SW 1271 (cell line): ENCODE measurements at regions not wholly inside any gene's neighbourhood (a gene's known extent, or its start where the extent isn't known, plus 50 kb on each side); places are given as distances from the start of the nearest gene placed in this dataset.
"Not testable (repeated sequence)": the region's sequence is repeated elsewhere in the genome, so short reads cannot be mapped to it uniquely, and the experiment has no call there.

Experiments
- DNase-seq, 2 experiments: peaks; one replicate each; lab custom pipeline; 2025; lab: John Stamatoyannopoulos, UW

DNA sequence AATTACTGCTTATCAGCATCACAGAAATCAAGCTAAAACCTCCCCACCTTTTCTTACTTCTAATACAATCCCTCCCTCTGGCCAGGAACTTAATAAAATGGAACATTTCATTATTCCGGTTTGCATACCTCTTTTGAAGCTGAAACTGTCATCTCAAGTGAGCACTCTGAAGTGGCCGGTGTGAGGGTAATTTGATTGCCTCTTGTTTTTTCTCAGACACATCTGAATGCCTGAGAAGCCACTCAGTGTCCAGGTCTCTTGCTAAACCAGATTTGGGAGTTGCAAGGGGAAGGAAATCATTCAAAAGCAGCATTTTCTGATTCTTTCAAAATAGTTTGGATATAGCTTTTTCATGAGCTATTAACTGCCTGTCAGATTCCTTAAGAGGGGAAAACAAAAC is 190.3 kb downstream of the C1D start:
- DNase-seq, result no peak

DNA sequence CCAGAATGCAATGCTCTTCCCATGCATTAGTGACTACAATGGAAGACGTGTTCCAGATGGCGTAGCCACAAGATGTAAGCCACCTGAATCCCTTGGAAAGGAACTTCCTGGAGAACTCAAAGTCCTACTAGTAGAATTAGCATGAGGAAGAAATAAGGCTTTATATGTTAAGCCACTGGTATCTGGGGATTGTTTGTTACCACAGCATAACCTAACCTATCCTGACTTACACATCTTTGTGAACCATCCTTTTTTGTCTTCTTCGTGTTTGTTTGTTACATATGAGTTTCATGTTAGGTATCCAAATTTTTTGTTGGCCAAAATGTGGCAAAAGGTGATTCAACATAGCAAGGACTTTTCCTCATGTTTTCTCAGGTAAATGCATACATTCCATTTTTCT is 188.9 kb downstream of the C1D start:
- no peak for DNase-seq

DNA sequence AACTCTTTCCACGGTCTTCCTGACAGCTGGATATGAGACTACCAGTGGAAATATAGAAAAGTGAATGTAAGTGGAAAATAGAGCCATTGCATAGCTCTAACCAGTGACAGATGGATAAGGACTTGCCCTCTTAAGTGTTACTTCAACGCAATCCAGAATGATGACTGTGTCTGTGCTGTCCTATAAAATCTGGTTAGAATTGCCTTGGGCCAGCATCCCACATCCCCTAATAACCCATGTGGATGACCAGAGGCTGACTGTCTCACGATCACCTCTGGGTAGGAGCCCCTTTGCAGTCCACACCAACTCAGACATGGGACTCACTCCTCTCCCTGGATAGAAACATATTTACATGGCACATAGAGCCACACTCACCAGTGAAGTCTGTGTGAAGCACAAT is 186.6 kb downstream of the C1D start:
- no peak for DNase-seq

DNA sequence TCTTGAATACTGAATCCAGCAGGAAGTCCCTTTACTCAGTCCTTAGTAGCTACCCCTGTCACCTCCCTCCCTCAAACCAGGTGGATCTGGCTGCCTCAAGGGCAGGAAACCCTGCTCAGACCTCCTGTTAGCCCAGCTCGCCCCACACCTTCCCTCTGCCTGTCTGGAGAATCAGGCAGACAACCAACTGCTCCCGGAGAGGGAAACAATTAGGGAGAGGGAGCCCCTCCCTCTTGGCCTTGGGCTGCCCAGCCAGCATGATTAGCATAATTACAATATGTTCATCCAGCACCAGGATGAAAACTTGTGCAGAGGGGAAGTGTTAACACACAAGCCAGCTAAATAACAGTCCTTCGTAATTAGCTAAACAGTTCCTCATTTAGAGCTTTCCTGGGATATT is 185.5 kb downstream of the C1D start:
- no peak for DNase-seq

DNA sequence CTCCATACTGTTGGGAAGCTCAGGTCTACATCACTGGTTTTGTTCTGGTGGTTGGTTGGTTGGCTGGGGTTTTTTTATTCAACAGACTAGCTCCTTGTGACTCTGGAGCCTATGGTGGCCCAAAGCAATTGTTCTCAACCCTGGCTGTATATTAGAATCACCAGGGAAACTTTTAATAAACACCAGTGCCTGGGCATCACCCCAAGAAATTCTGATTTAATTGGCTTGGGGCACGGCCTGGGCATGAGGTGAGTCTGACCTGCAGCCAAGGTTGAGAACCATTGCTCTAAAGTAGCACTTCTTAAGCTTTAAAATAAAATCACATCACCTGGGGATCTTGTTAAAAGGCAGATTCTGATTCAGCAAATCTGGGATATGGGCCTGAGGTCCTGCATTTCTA is 184.1 kb downstream of the C1D start:
- DNase-seq, result no peak

DNA sequence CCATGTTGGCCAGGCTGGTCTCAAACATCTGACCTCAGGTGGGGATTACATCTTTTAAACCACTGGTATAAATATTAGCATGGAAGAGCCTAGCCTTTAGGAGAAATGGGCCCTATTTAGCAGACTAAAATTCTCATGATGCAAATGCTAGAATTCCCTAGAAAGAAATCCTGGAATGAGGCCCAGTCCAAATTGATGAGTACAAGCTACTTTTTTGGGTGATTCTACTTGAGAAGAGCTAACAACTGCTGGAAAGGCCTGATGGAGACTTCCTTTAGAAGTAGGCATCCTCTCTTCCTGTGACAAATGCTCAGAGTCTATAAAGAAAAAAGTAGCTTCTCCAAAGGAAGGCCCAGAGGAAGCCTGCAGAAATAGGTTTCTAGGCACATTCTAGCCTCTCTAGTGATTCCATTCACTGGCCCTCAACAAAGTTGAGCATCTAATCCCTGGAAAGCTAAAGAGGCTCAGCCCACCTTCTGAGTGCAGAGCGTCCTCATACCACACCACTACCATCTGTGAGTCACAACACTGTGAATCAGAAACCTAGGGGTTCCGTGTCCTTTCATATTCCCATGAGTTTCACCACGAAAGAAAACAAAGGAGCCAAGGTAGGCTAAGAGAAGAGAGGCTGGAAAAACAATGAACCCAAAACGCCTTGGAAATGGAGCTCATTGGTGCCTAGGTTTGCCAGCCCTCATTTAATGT is 183.1 kb downstream of the C1D start:
- DNase-seq, result no peak

DNA sequence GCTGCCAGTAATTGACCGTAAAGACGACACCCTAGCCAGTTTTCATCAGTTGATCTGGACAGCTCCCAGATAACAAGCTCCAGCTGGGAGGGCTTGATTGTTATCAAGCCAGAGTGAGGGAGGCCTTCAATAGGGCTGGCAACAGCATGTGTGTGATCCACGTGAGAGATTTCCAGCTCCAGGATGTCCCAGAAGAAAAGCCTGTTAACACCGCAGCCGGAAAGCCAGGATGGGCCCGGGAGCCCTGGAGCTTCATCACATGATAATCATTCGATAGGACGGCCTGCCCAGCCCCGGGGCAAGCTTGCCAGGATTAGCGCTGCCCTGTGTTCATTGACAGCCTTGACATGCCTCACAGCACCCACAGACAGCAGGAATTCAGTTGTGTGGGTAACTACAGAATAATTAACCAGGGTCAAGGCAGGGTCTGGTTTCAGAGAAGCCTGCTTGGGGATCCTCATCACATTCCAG is 182.5 kb downstream of the C1D start:
- no peak for DNase-seq

DNA sequence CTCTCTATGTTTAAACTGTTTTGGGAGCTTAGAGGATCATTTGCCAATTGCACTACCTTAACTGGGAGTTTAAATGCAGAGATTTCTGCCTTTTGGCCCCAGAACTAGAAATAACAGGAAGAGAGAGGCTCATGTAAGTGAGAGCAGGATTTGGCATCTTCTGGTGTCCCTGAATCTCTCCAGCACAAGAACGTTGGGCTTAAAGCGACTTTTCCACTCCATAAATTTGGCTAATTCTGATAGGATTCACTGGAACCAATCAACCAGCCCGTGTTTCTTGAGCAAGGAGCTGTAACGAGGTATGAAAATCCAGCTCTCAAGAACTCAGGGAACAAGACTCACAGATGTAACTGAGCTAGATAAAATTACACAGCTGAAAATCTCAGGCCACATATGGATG is 181.0 kb downstream of the C1D start:
- no peak for DNase-seq

DNA sequence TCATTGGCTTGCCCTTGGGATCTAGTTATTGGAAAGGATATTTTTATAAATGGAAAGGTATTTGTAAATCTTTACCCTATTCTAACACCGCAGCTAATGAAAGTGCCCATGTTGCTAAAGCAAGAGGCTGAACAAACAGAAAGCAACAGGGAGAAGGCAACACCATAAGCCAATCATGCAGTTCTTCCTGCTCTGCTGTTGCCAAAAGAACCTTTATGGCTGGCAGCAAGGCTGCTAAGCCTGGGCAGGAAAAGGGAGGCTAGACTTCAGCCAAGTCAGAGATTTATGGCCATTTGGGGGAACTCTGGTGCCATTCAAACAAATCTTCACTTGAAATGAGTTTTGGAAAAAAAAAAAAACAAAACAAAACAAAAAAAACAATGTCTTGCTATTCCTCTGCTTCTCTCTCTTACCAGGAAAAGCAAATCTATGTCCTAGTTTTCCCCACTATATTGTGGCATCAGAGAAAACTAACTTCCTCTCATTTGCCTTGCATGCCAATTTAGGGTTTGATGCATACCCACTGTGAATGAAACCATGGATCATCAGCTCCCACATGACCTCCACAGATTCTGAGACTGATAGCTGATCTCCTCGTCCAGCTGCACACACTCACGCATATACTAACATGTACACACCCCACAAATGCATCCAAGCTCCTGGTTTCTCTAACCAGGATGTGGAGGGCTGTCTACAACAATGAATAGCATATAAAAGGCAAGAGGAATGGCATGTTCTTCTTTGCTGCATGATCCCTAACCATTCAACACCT is 179.3 kb downstream of the C1D start:
- no peak for DNase-seq

DNA sequence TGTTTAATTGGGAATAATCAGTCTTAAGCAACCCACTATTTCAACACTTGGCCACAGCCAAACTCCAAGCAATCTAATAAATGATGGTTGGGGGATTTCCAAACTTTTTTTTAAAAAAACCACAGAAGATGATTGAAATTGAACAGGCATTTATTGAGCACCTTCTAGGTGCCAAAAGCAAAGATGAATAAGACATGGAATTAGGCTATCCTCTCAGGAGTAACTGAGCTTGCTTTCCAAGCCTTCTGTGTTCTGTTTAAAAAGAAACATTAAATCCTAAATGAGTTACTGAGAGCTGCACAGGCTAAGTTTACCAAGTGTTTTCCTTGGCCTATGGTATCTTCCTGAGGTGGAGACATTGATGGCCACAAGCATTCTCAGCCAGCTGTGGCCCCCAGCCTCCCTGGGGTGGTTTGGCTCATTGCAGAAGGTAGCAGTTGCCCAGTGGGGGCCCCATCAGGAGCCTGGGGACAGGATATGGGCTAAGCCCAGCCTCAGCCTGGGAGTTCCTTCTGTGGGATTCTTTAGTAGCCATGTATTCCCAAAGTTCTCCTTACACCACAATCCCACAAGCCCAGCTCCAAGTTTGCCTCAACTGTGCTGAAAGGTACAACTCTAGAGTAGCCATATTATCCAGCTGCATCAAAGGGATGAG is 174.3 kb downstream of the C1D start:
- no peak for DNase-seq

DNA sequence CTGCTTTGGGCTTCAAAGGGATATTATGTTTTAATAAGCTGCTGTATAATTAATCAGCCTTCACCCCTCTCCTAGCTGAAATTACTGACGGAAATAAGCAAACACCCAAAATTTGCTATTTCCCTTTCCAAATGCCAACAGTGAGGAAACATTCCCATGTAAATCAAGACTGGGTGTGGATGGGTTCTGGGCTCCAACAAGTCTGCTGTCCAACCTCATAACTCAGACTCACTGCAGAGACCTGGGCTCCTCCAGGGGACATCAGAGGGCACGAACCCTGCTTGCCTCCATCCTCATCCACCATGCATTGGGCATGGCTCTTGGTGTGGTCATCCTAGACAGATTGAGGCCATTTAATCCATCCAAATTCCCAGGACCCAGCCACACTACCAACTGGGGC is 173.7 kb downstream of the C1D start:
- DNase-seq, result no peak

DNA sequence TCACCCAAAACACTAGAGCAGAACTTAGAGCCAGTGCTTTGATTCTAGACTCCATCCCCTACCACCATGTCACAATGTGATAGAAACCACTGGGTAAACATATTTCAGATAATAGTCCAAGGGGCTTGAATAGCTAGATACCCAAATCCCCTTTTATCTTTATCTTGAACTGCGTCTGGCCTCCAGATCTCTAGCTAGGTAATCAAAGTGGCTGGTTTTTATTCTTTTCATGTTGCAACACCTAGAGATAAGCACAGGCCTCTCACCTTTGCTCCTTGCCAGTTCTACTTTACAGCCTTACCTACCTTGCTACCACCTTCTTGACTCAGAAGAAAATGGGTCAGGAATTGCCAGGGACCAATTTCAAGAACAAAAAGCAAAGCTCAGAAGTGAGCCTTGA is 171.2 kb downstream of the C1D start:
- no peak for DNase-seq

DNA sequence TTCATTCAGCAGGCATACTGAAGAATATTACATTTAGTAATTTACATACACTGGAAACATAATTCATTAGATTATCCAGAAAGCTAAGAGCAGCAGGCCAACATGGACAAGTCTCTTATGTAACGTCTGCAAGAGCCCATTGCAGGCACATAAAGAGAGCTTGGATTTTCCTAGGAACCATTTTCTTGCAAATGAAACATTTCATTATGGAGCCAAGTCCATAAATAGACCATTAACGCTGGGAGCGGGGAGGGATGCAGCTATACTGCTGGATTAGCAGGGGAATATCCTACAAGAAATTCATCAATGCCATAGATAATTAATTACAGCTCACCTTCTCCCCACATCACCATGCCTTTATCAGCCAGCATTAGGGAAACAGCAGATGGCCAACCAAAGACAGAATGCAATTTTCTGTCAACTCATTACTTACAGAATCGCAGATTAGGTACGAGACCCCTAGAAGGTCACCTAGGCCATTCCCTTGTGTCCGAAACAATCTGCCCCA is 170.4 kb downstream of the C1D start:
- DNase-seq, result no peak

DNA sequence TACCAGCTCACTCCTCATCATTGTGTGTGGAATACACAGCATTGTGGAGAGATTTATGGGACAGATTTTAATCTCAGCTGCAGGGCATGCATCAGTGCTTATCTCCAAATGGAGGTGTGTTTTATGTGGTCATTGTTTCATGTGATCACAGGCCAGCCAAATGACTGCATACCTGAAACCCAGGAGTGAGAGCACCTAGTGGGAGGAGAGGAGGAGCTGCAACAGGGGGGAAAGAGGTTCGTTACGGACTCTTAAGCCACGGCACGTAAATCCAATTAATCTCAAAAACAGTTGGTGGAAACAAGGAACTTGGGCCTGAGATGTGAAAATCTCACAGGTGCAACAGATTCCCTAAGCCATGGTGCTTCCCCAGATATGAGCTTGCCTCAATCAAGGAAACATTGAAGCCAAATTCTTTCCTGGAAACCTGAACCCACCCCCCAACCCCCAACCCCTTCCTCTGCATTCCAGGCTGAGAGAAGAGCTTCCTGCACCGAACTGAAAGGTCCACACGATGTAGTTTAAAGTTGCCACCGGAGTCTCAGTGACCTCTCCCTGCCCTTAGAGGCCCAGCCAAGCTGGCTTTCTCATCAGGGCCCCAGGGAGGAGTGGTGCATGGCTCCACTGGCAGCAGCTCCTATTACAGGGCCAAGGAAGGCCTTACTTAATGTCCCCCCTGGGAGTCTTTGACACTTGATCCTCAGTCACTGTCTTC is 167.4 kb downstream of the C1D start:
- DNase-seq, result no peak

DNA sequence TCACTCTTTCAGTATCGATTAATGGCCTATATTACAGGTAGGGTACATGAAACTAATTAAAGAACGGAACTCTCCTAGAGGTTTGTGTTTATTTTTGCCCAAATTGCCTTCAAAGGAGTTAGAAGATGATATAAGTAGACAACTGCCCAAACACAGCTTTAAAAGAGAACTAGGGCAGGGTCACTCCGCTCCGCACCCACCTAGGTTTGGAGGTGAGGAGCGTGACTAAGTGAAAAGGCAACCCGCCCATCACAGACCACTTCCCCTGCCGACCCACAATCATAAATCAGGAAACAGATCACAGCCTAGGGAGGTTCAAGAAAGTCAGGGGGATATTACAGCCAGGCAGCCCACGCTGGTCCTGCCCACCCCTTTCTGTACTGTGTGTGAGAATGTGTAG is 166.7 kb downstream of the C1D start:
- no peak for DNase-seq

DNA sequence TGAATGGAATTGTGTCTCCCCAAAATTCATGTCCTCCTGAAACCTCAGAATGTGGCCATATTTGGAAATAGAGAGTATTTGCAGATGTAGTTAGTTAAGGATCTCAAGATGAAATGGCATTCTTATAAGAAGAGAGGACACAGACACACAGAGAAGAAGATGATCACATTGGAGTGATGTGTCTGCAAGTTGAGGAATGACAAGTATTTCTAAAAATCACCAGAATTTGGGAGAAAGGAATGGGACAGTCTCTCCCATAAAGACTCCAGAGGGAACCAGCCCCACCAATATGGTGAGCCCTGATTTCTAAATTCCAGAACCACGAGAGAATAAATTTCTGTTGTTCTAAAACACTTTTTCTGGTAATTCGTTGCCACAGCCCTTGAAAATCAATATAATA is 166.3 kb downstream of the C1D start:
- DNase-seq, result no peak

DNA sequence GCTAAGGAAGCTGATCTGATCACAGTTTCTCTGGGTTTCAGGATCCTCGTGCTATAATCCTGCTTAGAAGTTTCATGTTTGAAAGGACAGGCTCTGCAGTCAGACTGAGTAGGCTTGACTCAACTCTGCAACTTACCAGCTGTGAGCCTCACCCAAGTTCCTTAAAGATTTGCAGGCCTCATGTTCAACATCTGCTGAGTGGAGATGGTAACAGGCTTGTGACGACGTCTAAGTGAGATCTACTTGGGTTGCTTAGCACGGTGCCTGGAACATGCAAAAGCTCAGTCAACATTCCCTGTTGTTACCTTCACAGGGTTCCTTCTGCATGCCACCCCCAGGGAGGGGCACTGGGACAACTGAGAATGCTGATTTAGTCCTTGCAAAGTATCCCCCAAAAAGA is 164.2 kb downstream of the C1D start:
- no peak for DNase-seq

DNA sequence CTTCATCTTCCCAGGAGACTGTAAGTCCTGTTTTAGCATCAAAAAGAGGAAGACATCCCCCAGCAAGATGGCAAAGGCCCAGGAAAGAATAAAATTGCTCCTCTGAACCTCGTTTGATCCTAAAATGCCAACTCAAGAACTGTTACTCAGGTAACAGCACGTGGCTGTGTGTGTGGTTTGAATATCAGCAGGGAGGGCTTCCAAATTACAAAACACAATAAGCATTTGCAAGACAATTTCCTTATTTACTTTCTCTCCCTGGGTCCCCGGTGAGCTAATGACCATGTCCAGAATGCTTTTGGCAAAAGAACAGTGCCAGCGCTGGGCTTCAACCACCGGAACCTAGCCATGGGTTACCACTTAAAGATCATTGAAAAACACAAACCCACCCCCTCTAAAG is 163.6 kb downstream of the C1D start:
- DNase-seq, result no peak

DNA sequence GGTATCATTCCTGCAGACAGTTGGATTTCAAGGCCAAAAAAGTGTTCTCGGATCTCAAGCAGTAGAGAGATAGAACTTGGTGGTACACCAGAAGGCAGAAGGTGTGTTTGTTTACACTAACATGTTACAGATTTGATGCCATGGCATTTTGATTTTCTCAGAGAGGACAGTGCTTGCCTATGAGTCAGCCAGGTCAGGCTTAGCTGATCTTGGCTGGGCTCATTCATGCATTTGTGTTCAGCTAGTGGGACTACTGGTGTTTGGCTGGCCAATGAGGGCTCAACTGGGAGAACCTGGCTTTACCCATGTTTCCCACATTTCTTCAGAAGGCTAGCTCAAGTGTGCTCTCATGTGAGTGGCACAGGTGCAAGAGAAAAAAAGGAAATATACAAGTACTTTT is 162.0 kb downstream of the C1D start:
- no peak for DNase-seq

DNA sequence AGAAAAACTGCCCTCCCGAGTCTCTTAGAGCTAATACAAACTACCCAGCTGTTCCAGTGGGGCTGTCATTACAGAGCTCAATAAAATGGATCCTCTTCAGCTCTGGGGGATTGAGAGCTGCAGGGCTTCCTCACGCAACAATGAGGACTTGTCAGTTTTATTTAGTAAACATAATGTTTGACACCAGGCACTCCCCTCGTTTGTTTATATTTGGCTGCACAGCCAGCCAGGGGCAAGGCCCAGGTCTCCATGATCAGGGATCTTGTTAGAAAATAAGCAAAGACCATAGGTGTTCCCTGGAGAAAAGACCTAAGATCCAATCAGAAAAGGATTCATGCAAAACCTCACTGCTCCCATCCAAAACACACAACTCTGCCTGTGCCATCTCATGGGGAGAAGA is 158.2 kb downstream of the C1D start:
- no peak for DNase-seq

DNA sequence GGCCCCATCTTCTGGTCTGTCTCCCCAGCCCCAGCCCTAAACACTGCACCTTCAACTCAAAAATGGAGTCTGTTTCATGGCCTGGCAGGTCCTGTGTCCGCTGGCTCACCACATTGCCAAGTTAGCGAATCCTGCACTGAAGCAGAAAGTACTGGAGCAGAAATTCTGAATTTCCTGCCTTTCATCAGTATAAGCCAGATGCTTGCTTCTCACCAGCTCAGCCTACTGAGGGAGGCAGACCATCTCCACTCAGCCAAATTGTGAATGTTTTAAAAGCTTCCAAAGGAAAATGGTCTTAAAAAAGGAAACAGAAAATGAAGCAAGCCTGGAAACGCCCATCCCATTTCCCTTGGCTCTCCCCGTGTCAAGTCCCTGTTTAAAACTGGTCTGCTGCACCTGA is 157.8 kb downstream of the C1D start:
- no peak for DNase-seq

DNA sequence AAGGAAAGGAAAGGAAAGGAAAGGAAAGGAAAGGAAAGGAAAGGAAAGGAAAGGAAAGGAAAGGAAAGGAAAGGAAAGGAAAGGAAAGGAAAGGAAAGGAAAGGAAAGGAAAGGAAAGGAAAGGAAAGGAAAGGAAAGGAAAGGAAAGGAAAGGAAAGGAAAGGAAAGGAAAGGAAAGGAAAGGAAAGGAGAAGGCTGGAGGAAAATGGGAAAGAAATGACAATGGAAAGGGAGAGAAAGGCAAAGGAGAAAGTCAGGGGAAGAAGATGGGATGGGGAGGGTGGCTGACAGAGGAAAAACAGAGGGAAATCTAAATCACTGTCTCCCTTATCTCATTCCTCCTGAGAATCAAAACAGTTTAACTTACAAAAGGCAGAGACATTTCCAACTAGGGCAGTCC is 156.3 kb downstream of the C1D start:
- DNase-seq, result not testable (repeated sequence)
